ENCODE measurements at regions not wholly inside any gene's neighbourhood (a gene's known extent, or its start where the extent isn't known, plus 50 kb on each side); places are given as distances from the start of the nearest gene placed in this dataset.

DNA sequence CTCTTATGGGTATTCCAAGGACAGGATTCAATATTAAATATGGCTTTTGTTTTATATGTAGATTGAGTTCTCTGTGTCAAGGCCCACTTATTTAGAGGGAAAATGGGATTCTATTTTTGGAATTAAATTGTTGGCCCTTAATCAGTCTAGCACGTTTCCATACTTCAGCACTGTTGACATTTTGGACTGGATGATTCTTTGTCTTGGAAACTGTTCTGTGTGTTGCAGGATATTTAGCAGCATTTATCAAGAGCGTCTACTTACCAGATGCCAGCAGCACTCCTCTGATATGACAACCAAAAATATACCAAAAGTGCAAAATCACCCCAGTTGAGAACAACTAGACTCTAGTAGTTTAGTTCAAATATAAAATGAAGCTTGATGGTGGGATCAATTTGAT, 1027.0 kb upstream of the COX7C start:
- DNase-seq (ENCODE audit: low read depth) = no peak
- no peak overlapping the region for H3K4me3 ChIP-seq (ENCODE audit: low read depth, low read length)
- TF ChIP-seq, protein P1, sequence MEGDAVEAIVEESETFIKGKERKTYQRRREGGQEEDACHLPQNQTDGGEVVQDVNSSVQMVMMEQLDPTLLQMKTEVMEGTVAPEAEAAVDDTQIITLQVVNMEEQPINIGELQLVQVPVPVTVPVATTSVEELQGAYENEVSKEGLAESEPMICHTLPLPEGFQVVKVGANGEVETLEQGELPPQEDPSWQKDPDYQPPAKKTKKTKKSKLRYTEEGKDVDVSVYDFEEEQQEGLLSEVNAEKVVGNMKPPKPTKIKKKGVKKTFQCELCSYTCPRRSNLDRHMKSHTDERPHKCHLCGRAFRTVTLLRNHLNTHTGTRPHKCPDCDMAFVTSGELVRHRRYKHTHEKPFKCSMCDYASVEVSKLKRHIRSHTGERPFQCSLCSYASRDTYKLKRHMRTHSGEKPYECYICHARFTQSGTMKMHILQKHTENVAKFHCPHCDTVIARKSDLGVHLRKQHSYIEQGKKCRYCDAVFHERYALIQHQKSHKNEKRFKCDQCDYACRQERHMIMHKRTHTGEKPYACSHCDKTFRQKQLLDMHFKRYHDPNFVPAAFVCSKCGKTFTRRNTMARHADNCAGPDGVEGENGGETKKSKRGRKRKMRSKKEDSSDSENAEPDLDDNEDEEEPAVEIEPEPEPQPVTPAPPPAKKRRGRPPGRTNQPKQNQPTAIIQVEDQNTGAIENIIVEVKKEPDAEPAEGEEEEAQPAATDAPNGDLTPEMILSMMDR (IDR thresholded peaks at IDR 0.05; ENCODE audit: low read depth, low read length) = no peak
- TF ChIP-seq, protein P2, sequence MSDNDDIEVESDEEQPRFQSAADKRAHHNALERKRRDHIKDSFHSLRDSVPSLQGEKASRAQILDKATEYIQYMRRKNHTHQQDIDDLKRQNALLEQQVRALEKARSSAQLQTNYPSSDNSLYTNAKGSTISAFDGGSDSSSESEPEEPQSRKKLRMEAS (IDR thresholded peaks at IDR 0.05; ENCODE audit: low read depth, low read length) = no peak
- no peak for TF ChIP-seq MYC (IDR thresholded peaks at IDR 0.05; ENCODE audit: low read depth, low read length)
- no peak for TF ChIP-seq POLR2A (IDR thresholded peaks at IDR 0.05; ENCODE audit: extremely low read depth, insufficient read length)

DNA sequence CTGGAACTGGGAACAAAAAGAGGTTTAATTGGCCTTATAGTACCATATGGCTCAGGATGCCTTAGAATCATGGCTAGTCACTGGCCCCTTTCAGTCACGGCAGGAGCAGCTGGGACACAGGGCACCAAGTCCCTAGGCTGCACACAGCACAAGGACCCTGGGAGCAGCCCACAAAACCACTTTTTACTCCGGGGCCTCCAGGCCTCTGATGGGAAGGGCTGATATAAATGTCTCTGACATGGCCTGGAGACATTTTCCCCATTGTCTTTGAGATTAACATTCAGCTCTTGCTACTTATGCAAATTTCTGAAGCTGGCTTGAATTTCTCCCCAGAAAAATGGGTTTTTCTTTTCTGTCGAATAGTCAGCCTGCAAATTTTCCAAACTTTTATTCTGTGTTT, 1026.4 kb upstream of the COX7C start:
- TF ChIP-seq, protein P1 (IDR thresholded peaks at IDR 0.05; ENCODE audit: low read depth, low read length) = no peak
- TF ChIP-seq, protein P2 (IDR thresholded peaks at IDR 0.05; ENCODE audit: low read depth, low read length) = no peak
- TF ChIP-seq MYC (IDR thresholded peaks at IDR 0.05; ENCODE audit: low read depth, low read length) (no peak), POLR2A (IDR thresholded peaks at IDR 0.05; ENCODE audit: extremely low read depth, insufficient read length) (no peak)
- DNase-seq (ENCODE audit: low read depth) = no peak
- no peak overlapping the region for H3K4me3 ChIP-seq (ENCODE audit: low read depth, low read length)

DNA sequence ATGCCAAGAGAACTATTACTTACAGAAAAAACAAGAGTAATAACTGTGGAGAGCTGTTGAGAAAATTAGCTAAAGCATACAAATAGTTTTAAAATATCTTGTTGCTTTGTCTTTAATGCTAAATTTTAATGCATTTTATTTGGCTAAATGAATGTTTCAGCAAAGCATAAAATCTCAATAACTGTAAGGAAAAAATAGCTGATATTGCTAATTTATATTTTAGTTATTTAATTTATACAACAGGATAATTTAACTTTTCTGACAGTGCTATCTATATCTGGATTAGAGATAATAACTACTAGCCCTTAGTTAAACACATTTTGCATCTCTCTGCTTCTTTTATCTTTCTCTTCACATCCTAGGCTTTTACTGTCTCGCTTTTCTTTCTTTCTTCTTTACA, 1014.9 kb upstream of the COX7C start:
- no peak for DNase-seq (ENCODE audit: low read depth)
- TF ChIP-seq, protein P1 (IDR thresholded peaks at IDR 0.05; ENCODE audit: low read depth, low read length) = no peak
- TF ChIP-seq MYC (IDR thresholded peaks at IDR 0.05; ENCODE audit: low read depth, low read length) (no peak), POLR2A (IDR thresholded peaks at IDR 0.05; ENCODE audit: extremely low read depth, insufficient read length) (no peak)
- TF ChIP-seq, protein P2 (IDR thresholded peaks at IDR 0.05; ENCODE audit: low read depth, low read length) = no peak
- H3K4me3 ChIP-seq (ENCODE audit: low read depth, low read length) = no peak overlapping the region

DNA sequence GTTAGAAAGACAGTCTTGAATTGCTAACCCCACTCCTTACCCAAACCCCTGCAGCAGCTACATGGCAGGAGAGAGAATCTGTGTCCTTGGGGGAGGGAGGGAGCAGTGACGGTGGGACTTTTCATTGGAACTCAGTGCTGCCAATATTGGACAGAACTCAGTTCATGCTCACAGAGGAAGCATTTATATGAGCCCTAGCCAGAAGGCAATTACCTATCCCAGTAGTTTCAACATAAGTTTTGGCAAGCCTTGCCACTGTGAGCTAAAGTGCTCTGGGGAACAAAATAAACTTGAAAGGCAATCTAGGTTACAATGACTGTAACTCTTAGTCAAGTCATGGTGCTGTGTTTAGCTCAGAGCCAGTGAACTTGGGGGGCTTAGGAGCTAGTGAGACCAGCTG, 1013.4 kb upstream of the COX7C start:
- DNase-seq (ENCODE audit: low read depth) = no peak
- no peak for TF ChIP-seq MYC (IDR thresholded peaks at IDR 0.05; ENCODE audit: low read depth, low read length)
- TF ChIP-seq, protein P2 (IDR thresholded peaks at IDR 0.05; ENCODE audit: low read depth, low read length) = no peak
- TF ChIP-seq, protein P1 (IDR thresholded peaks at IDR 0.05; ENCODE audit: low read depth, low read length) = no peak
- H3K4me3 ChIP-seq (ENCODE audit: low read depth, low read length) = no peak overlapping the region

DNA sequence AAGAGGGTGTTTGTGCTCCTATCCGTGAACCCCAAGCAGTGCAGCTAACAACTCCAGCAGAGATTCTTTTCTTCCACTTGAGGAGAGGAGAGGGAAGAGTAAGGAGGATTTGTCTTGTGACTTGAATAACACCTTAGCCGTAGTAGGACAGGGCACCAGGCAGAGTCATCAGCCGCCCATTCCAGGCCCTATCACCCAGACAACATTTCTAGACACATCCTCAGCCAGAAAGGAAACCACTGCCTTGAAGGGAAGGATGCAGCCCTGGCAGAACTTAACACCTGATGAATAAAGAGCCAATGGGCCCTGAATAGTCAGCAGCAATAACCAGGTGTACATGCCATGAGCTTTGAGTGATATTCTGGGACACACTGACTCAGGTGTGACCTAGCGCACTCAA, 1013.0 kb upstream of the COX7C start:
- TF ChIP-seq, protein P2 (IDR thresholded peaks at IDR 0.05; ENCODE audit: low read depth, low read length) = no peak
- TF ChIP-seq POLR2A (IDR thresholded peaks at IDR 0.05; ENCODE audit: extremely low read depth, insufficient read length) = no peak
- TF ChIP-seq MYC (IDR thresholded peaks at IDR 0.05; ENCODE audit: low read depth, low read length) = no peak
- TF ChIP-seq, protein P1 (IDR thresholded peaks at IDR 0.05; ENCODE audit: low read depth, low read length) = no peak
- DNase-seq (ENCODE audit: low read depth) = no peak
- no peak overlapping the region for H3K4me3 ChIP-seq (ENCODE audit: low read depth, low read length)

DNA sequence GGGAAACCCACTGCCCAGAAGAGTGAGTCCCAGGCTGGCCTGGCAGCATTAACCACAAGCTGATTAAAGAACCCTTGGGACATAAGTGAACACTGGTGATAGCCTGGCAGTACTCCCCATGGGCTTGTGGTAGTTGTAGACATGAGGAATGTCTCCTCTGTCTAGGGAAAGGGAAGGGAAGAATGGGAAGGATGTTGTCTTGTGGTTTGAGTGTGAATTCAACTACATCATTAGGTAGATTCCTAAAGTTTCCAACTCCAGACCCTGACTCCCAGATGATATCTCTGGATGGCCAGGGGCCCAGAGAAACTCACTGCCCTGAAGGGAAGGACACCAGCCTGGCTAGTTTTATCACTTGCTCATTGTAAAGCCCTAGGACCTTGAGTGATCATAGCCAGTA, 1012.4 kb upstream of the COX7C start:
- DNase-seq (ENCODE audit: low read depth) = no peak
- no peak for TF ChIP-seq MYC (IDR thresholded peaks at IDR 0.05; ENCODE audit: low read depth, low read length)
- H3K4me3 ChIP-seq (ENCODE audit: low read depth, low read length) = no peak overlapping the region

All from NB4 (cell line).